Upper lobe of left lung (tissue), 4 donors: ENCODE measurements at regions not wholly inside any gene's neighbourhood (a gene's known extent, or its start where the extent isn't known, plus 50 kb on each side); places are given as distances from the start of the nearest gene placed in this dataset.

Experiments used
- POLR2A ChIP-seq, 4 donors: fragments of 450-650 bp; IDR thresholded peaks; one replicate each; pipeline ENCODE4 v1.5.1; 2016 to 2017; ENCODE audit warnings: antibody characterized with exemption in 4 of 4, mild to moderate bottlenecking in 2 of 4
- POLR2AphosphoS5 ChIP-seq, 2 donors: sonication (generic); formaldehyde crosslinking; IDR thresholded peaks; one replicate each; pipeline ENCODE4 v1.5.1; 2017; ENCODE audit warnings: antibody characterized with exemption in 2 of 2

DNA sequence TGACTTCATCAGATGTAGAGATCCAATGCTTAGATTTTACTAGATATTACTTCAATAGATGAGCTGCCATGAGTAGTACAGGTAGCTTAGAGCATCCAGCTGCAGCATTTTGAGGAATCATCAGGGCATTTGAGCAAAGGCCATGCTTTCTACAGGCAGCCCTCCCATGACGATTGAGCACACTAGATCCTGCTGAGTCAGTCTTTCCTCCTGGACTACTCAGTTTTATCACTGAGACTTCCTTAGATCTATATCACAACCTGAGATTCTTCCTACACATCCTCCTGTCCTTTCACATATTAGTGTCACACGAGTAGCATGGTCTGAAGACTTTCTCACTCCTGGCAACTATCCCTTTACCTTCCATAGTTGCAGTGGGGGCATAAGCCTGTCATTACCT is 1401.8 kb downstream of the FSCB start:
- TF ChIP-seq POLR2AphosphoS5 (IDR thresholded peaks at IDR 0.05) (no peak), POLR2A (IDR thresholded peaks at IDR 0.05) (no peak)
